HCT116 (cell line): ENCODE measurements at regions not wholly inside any gene's neighbourhood (a gene's known extent, or its start where the extent isn't known, plus 50 kb on each side); places are given as distances from the start of the nearest gene placed in this dataset.

Experiments used
- ATAC-seq: fragments of 200-7000 bp; cut with Tn5 transposase; 2 replicates; pipeline ENCODE4 v1.9.1; 2020; ENCODE audit warnings: mild to moderate bottlenecking, moderate library complexity
- BruUV-seq: library from RNA; stranded (reverse); fragments of 400-500 nt; replicated peaks from 2 replicates; lab custom pipeline; 2021; lab: Mats Ljungman, UMichigan
- CTCF ChIA-PET: fragments of 300-600 bp; sonication (Branson Sonifier 250); formaldehyde crosslinking; loops from one replicate; lab custom pipeline; 2021; ENCODE audit warnings: antibody characterized with exemption; lab: Charles Lee
- POLR2A ChIA-PET: fragments of 300-600, 350-600 bp; sonication (Branson Sonifier 250); formaldehyde crosslinking; loops from one replicate; lab custom pipeline; 2021; ENCODE audit warnings: antibody characterized with exemption; lab: Charles Lee
- RAD21 ChIA-PET, 2 experiments: fragments of 300-600 bp; sonication (Branson Sonifier 250); formaldehyde crosslinking; loops; one replicate each; lab custom pipeline; 2023; ENCODE audit warnings: low total read pairs in 2 of 2; ENCODE audit not compliant: uncharacterized antibody in 2 of 2, unreplicated experiment in 2 of 2, low non-redundant PET in 1 of 2; lab: Charles Lee
- DNase-seq: peaks from one replicate; pipeline ENCODE4 v3.0.0-alpha.2; 2010; ENCODE audit warnings: low read depth, low spot score
- H2AFZ ChIP-seq: fragments of 200-600 bp; shearing (Covaris generic), sonication (generic); 2 replicates; pipeline ENCODE4 v1.6.1; 2017; ENCODE audit warnings: low read depth, mixed run types, mixed read lengths, antibody characterized with exemption, low read length; ENCODE audit not compliant: poor library complexity, severe bottlenecking
- H3K27ac ChIP-seq: 2 replicates; pipeline ENCODE4 v1.5.1; 2012; ENCODE audit warnings: low read depth, low read length
- H3K27me3 ChIP-seq: fragments of 200-600 bp; sonication (generic); 2 replicates; pipeline ENCODE4 v1.6.1; 2016; ENCODE audit warnings: mixed run types, low read length, mixed read lengths; ENCODE audit not compliant: insufficient read depth
- H3K36me3 ChIP-seq, 2 experiments: fragments of 200-500 bp in 1 of 2; fragments of 200-600 bp in 1 of 2; sonication (Bioruptor generic) in 1 of 2; sonication (generic) in 1 of 2; 2 replicates each; pipeline versions ENCODE4 v1.5.1 to v1.6.1; 2014 to 2016; ENCODE audit warnings: low read length in 2 of 2, inconsistent platforms in 1 of 2, mixed read lengths in 1 of 2, mixed run types in 1 of 2; ENCODE audit not compliant: insufficient read depth in 2 of 2, control insufficient read depth in 1 of 2
- H3K4me1 ChIP-seq, 2 experiments: fragments of 200-600 bp in 1 of 2; sonication (generic) in 1 of 2; 2 replicates each; pipeline versions ENCODE4 v1.5.1 to v1.6.1; 2012 to 2017; ENCODE audit warnings: low read length in 2 of 2, inconsistent platforms in 1 of 2, mild to moderate bottlenecking in 1 of 2, mixed read lengths in 1 of 2, mixed run types in 1 of 2, moderate library complexity in 1 of 2; ENCODE audit not compliant: insufficient read depth in 2 of 2, control insufficient read depth in 1 of 2
- H3K4me2 ChIP-seq: fragments of 200-600 bp; sonication (generic); 2 replicates; pipeline ENCODE4 v1.6.1; 2017; ENCODE audit warnings: mixed run types, low read length, mixed read lengths
- H3K4me3 ChIP-seq, 2 experiments: fragments of 200-600 bp in 1 of 2; sonication (generic) in 1 of 2; replicated peaks in 1 of 2; 2 replicates each; pipeline ENCODE4 v1.5.1; 2011 to 2016; ENCODE audit warnings: low read length in 2 of 2, control low read depth in 1 of 2, low read depth in 1 of 2, mild to moderate bottlenecking in 1 of 2, mixed read lengths in 1 of 2, mixed run types in 1 of 2
- H3K79me2 ChIP-seq: fragments of 200-600 bp; sonication (generic); 2 replicates; pipeline ENCODE4 v1.6.1; 2017; ENCODE audit warnings: mild to moderate bottlenecking, mixed run types, low read length, moderate library complexity, mixed read lengths; ENCODE audit not compliant: insufficient read depth
- H3K9ac ChIP-seq: fragments of 200-600 bp; sonication (generic); 2 replicates; pipeline ENCODE4 v1.6.1; 2016; ENCODE audit warnings: low read length, mixed read lengths
- H3K9me2 ChIP-seq: fragments of 200-600 bp; sonication (generic), shearing (Covaris generic); 2 replicates; pipeline ENCODE4 v1.6.1; 2017; ENCODE audit warnings: mixed run types, mild to moderate bottlenecking, moderate library complexity; ENCODE audit not compliant: insufficient read depth
- H3K9me3 ChIP-seq, 2 experiments: fragments of 200-500 bp in 1 of 2; fragments of 200-600 bp in 1 of 2; sonication (Bioruptor generic) in 1 of 2; sonication (generic) in 1 of 2; 2 replicates each; pipeline ENCODE4 v1.6.1; 2014 to 2017; ENCODE audit warnings: low read length in 2 of 2, mixed read lengths in 2 of 2, inconsistent platforms in 1 of 2, low read depth in 1 of 2, mild to moderate bottlenecking in 1 of 2, mixed run types in 1 of 2, moderate library complexity in 1 of 2; ENCODE audit not compliant: control insufficient read depth in 1 of 2, insufficient read depth in 1 of 2
- H4K20me1 ChIP-seq: fragments of 200-600 bp; sonication (generic), shearing (Covaris generic); 2 replicates; pipeline ENCODE4 v1.6.1; 2017; ENCODE audit warnings: mixed run types, mild to moderate bottlenecking, moderate library complexity; ENCODE audit not compliant: insufficient read depth
- CBX3 ChIP-seq: IDR thresholded peaks from 2 replicates; pipeline ENCODE4 v1.6.1; 2012; ENCODE audit warnings: low read depth
- EGR1 ChIP-seq: IDR thresholded peaks from 2 replicates; pipeline ENCODE4 v1.6.1; 2012; ENCODE audit warnings: low read depth
- ELF1 ChIP-seq: IDR thresholded peaks from 2 replicates; pipeline ENCODE4 v1.6.1; 2012; ENCODE audit warnings: low read depth, borderline replicate concordance
- EZH2 ChIP-seq: fragments of 200-600 bp; sonication (generic); IDR thresholded peaks from 2 replicates; pipeline ENCODE4 v1.6.1; 2017; ENCODE audit warnings: antibody characterized with exemption, mixed run types
- EZH2phosphoT487 ChIP-seq: fragments of 200-600 bp; IDR thresholded peaks from 2 replicates; pipeline ENCODE4 v1.6.1; 2018; ENCODE audit warnings: antibody characterized with exemption, borderline replicate concordance
- FOSL1 ChIP-seq: IDR thresholded peaks from 2 replicates; pipeline ENCODE4 v1.6.1; 2012; ENCODE audit warnings: low read depth
- JUND ChIP-seq: IDR thresholded peaks from 2 replicates; pipeline ENCODE4 v1.6.1; 2012
- POLR2A ChIP-seq: IDR thresholded peaks from 2 replicates; pipeline ENCODE4 v1.7.0; 2011; ENCODE audit warnings: borderline replicate concordance; ENCODE audit not compliant: insufficient read depth, insufficient read length; ENCODE audit errors: extremely low read depth
- POLR2AphosphoS5 ChIP-seq: IDR thresholded peaks from 2 replicates; pipeline ENCODE4 v1.6.1; 2011; ENCODE audit warnings: mild to moderate bottlenecking, low read depth, low read length, moderate library complexity
- RAD21 ChIP-seq: IDR thresholded peaks from 2 replicates; pipeline ENCODE4 v1.6.1; 2012; ENCODE audit warnings: low read depth, mild to moderate bottlenecking
- SIN3A ChIP-seq: IDR thresholded peaks from 2 replicates; pipeline ENCODE4 v1.6.1; 2012; ENCODE audit warnings: low read depth
- SP1 ChIP-seq: IDR thresholded peaks from 2 replicates; pipeline ENCODE4 v1.6.1; 2012; ENCODE audit warnings: low read depth
- TCF7L2 ChIP-seq: IDR thresholded peaks from 2 replicates; pipeline ENCODE4 v1.7.0; 2011; ENCODE audit warnings: borderline replicate concordance, inconsistent platforms; ENCODE audit not compliant: insufficient read depth, insufficient read length; ENCODE audit errors: extremely low read depth
- ZFX ChIP-seq: fragments of 450-650 bp; IDR thresholded peaks from 2 replicates; pipeline ENCODE4 v1.6.1; 2017
- ZNF274 ChIP-seq: fragments of 200-500 bp; sonication (Bioruptor generic); IDR thresholded peaks from 2 replicates; pipeline ENCODE4 v1.6.1; 2014; ENCODE audit warnings: mild to moderate bottlenecking, low read depth, low read length, inconsistent platforms
- intact Hi-C: fragments of 100-400 bp; cut with micrococcal nuclease; formaldehyde crosslinking; loops from 2 replicates; pipeline ENCODE4 v1.10.0; 2022
- TF ChIP-seq, protein P1 (sequence below): IDR thresholded peaks from 2 replicates; pipeline ENCODE4 v1.6.1; 2012; ENCODE audit warnings: low read depth
- TF ChIP-seq, protein P2 (sequence below): IDR thresholded peaks from 2 replicates; pipeline ENCODE4 v1.6.1; 2012
- TF ChIP-seq, protein P3 (sequence below): IDR thresholded peaks from 2 replicates; pipeline ENCODE4 v1.6.1; 2011; ENCODE audit warnings: mild to moderate bottlenecking, low read length, moderate library complexity; ENCODE audit not compliant: insufficient replicate concordance; ENCODE audit errors: extremely low read depth
- TF ChIP-seq, protein P4 (sequence below), 3 experiments: fragments of 200-600 bp in 1 of 3; sonication (generic) in 1 of 3; IDR thresholded peaks in 2 of 3; conservative IDR thresholded peaks in 1 of 3; 2 replicates each; pipeline ENCODE4 v1.5.1; 2012 to 2017; ENCODE audit warnings: low read depth in 2 of 3, low read length in 2 of 3, antibody characterized with exemption in 1 of 3, borderline replicate concordance in 1 of 3, control low read depth in 1 of 3, mild to moderate bottlenecking in 1 of 3, mixed read lengths in 1 of 3, mixed run types in 1 of 3, moderate library complexity in 1 of 3; ENCODE audit not compliant: insufficient read depth in 1 of 3

DNA sequence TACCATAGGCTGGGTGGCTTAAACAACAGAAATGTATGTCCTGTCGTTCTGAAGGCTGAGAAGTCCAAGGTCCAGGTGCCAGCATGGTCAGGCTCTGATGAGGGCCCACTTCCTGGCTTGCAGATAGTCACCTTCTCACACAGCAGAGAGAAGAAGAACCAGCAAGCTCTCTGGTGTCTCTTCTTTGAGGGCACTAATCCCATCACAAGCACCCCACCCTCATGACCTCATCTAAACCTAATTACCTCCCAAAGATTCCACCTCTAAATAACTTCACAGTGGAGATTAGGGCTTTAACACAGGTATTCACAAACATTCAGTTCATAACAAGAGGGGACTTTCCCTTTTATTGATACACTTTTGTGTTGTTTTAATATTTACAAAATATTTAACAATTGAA is 61.1 kb downstream of the RIN2 start:
- H3K4me1 ChIP-seq: peaks cover 8 to 16% of the 10 kb centered on the region in 2 experiments
- no peak for ATAC-seq
- no peak overlapping the region for H2AFZ ChIP-seq
- H3K9ac ChIP-seq: no peak overlapping the region
- no peaks in the 10 kb centered on the region for H3K27me3 ChIP-seq
- no peaks in the 10 kb centered on the region; a peak in 1 of 4 replicates for H3K36me3 ChIP-seq
- no peaks in the 10 kb centered on the region; a peak in 1 of 4 replicates for H3K9me3 ChIP-seq
- no peaks in the 10 kb centered on the region for H3K9me2 ChIP-seq
- RAD21 ChIA-PET: no interaction called here
- CTCF ChIA-PET: interaction anchor here (0.9 kb wide), 1 partner anchor 9 kb away, joined by 4 read pairs; no protein-coding TSS in a partner anchor
- no peak for DNase-seq
- no peak overlapping the region for H3K27ac ChIP-seq
- no peak overlapping the region for H3K4me2 ChIP-seq
- intact Hi-C loops: no loop called here
- POLR2A ChIA-PET: no interaction called here
- no peaks in the 10 kb centered on the region for H3K79me2 ChIP-seq
- no peak overlapping the region for H3K4me3 ChIP-seq
- no TSS peak for BruUV-seq
- no peak for TF ChIP-seq POLR2A
- no peak for TF ChIP-seq RAD21
- no peak for TF ChIP-seq JUND
- TF ChIP-seq, protein P1, sequence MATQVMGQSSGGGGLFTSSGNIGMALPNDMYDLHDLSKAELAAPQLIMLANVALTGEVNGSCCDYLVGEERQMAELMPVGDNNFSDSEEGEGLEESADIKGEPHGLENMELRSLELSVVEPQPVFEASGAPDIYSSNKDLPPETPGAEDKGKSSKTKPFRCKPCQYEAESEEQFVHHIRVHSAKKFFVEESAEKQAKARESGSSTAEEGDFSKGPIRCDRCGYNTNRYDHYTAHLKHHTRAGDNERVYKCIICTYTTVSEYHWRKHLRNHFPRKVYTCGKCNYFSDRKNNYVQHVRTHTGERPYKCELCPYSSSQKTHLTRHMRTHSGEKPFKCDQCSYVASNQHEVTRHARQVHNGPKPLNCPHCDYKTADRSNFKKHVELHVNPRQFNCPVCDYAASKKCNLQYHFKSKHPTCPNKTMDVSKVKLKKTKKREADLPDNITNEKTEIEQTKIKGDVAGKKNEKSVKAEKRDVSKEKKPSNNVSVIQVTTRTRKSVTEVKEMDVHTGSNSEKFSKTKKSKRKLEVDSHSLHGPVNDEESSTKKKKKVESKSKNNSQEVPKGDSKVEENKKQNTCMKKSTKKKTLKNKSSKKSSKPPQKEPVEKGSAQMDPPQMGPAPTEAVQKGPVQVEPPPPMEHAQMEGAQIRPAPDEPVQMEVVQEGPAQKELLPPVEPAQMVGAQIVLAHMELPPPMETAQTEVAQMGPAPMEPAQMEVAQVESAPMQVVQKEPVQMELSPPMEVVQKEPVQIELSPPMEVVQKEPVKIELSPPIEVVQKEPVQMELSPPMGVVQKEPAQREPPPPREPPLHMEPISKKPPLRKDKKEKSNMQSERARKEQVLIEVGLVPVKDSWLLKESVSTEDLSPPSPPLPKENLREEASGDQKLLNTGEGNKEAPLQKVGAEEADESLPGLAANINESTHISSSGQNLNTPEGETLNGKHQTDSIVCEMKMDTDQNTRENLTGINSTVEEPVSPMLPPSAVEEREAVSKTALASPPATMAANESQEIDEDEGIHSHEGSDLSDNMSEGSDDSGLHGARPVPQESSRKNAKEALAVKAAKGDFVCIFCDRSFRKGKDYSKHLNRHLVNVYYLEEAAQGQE: no peak
- no peak for TF ChIP-seq CBX3
- TF ChIP-seq, protein P2, sequence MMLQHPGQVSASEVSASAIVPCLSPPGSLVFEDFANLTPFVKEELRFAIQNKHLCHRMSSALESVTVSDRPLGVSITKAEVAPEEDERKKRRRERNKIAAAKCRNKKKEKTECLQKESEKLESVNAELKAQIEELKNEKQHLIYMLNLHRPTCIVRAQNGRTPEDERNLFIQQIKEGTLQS: no peak
- TF ChIP-seq ZFX: no peak
- TF ChIP-seq EZH2: no peak
- TF ChIP-seq, protein P3, sequence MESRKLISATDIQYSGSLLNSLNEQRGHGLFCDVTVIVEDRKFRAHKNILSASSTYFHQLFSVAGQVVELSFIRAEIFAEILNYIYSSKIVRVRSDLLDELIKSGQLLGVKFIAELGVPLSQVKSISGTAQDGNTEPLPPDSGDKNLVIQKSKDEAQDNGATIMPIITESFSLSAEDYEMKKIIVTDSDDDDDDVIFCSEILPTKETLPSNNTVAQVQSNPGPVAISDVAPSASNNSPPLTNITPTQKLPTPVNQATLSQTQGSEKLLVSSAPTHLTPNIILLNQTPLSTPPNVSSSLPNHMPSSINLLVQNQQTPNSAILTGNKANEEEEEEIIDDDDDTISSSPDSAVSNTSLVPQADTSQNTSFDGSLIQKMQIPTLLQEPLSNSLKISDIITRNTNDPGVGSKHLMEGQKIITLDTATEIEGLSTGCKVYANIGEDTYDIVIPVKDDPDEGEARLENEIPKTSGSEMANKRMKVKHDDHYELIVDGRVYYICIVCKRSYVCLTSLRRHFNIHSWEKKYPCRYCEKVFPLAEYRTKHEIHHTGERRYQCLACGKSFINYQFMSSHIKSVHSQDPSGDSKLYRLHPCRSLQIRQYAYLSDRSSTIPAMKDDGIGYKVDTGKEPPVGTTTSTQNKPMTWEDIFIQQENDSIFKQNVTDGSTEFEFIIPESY: no peak
- TF ChIP-seq TCF7L2: no peak
- TF ChIP-seq ELF1: no peak
- TF ChIP-seq SIN3A: no peak
- TF ChIP-seq POLR2AphosphoS5: no peak
- no peak for TF ChIP-seq EGR1
- TF ChIP-seq, protein P4, sequence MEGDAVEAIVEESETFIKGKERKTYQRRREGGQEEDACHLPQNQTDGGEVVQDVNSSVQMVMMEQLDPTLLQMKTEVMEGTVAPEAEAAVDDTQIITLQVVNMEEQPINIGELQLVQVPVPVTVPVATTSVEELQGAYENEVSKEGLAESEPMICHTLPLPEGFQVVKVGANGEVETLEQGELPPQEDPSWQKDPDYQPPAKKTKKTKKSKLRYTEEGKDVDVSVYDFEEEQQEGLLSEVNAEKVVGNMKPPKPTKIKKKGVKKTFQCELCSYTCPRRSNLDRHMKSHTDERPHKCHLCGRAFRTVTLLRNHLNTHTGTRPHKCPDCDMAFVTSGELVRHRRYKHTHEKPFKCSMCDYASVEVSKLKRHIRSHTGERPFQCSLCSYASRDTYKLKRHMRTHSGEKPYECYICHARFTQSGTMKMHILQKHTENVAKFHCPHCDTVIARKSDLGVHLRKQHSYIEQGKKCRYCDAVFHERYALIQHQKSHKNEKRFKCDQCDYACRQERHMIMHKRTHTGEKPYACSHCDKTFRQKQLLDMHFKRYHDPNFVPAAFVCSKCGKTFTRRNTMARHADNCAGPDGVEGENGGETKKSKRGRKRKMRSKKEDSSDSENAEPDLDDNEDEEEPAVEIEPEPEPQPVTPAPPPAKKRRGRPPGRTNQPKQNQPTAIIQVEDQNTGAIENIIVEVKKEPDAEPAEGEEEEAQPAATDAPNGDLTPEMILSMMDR (IDR thresholded peaks at IDR 0.05 in 2 of 3, conservative IDR thresholded peaks at IDR 0.05 in 1 of 3; ENCODE audit: borderline replicate concordance in 1 of 3, insufficient read depth in 1 of 3, low read depth in 2 of 3, low read length in 2 of 3): no peak
- no peak for TF ChIP-seq FOSL1
- no peak for TF ChIP-seq SP1
- TF ChIP-seq EZH2phosphoT487: no peak
- TF ChIP-seq ZNF274: no peak
- no peaks in the 10 kb centered on the region for H4K20me1 ChIP-seq
